COLO668 (cell line): ENCODE measurements at regions not wholly inside any gene's neighbourhood (a gene's known extent, or its start where the extent isn't known, plus 50 kb on each side); places are given as distances from the start of the nearest gene placed in this dataset.

Experiments
- DNase-seq: peaks from one replicate; lab custom pipeline; 2025; ENCODE audit not compliant: unreplicated experiment; lab: John Stamatoyannopoulos, UW

- DNase-seq, result no peak
These were observed 138.0 kb downstream of the ZFP36L2 start for GRCh38 chr2:43088143-43089073.

GRCh38 chr2:43087413-43087812 lies 139.0 kb downstream of the ZFP36L2 start:
- no peak for DNase-seq

- no peak for DNase-seq
These were observed 139.8 kb downstream of the ZFP36L2 start for GRCh38 chr2:43086451-43087221.

GRCh38 chr2:43085929-43086328 lies 140.5 kb downstream of the ZFP36L2 start:
- no peak for DNase-seq

- no peak for DNase-seq
These were observed 140.9 kb downstream of the ZFP36L2 start for GRCh38 chr2:43085505-43085904.

GRCh38 chr2:43084699-43085091 lies 141.7 kb downstream of the ZFP36L2 start:
- DNase-seq, result no peak

- DNase-seq, result no peak
These were observed 142.4 kb downstream of the ZFP36L2 start for GRCh38 chr2:43083710-43084698.

- no peak for DNase-seq
These were observed 143.3 kb downstream of the ZFP36L2 start for GRCh38 chr2:43082903-43083677.

- no peak for DNase-seq
These were observed 144.1 kb downstream of the ZFP36L2 start for GRCh38 chr2:43082111-43082894.

GRCh38 chr2:43081131-43081765 lies 145.2 kb downstream of the ZFP36L2 start:
- DNase-seq, result no peak

- no peak for DNase-seq
These were observed 145.8 kb downstream of the ZFP36L2 start for GRCh38 chr2:43080571-43081021.

GRCh38 chr2:43078781-43079755 lies 147.3 kb downstream of the ZFP36L2 start:
- no peak for DNase-seq

GRCh38 chr2:43078301-43078700 lies 148.1 kb downstream of the ZFP36L2 start:
- DNase-seq, result no peak

- no peak for DNase-seq
These were observed 148.5 kb downstream of the ZFP36L2 start for GRCh38 chr2:43077876-43078275.

- no peak for DNase-seq
These were observed 149.7 kb downstream of the ZFP36L2 start for GRCh38 chr2:43076676-43077075.

GRCh38 chr2:43075811-43076585 lies 150.4 kb downstream of the ZFP36L2 start:
- DNase-seq, result no peak
